ENCODE measurements at regions not wholly inside any gene's neighbourhood (a gene's known extent, or its start where the extent isn't known, plus 50 kb on each side); places are given as distances from the start of the nearest gene placed in this dataset.
"Not testable (repeated sequence)": the region's sequence is repeated elsewhere in the genome, so short reads cannot be mapped to it uniquely, and the experiment has no call there.

DNA sequence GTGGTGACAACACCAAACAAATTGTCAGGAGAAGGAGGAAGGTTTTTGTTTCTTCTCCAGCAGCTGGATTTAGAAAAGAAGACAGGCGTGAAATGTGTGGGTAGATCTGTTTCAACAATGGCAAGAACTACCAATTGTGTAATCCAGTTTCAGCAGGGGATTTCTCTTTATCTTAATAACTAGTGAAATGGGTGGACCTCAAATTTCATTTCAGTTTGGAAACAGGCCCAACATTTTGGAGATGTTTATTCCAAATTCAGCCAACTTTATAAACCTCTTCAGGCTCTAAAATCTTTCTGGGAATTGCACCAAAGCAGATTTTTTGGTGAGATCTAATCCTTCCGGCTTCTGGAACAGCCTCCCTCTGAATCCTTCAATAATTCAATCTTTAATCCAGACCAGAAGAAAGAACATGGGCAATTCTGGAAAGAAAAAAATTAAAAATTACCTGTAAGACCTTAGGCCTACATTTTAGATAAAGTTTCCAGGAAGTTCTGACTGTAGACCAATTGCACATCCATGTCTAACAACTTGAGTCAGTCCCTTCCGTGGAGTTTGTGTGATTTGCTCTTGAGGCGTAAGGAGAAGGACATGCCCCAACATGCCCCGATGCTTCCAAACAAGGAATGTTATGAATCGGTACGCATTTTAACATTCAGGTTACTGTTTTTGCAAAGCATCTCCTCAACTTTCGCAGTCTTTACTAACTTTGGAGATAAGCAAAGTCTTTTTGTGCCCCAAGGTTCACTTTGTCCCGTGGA lies 423.6 kb downstream of the IRX1 start:
- no peak for ATAC-seq
- no peaks in the 10 kb centered on the region for H3K27me3 Mint-ChIP-seq (ENCODE audit: low read depth)
- DNase-seq, result no peak
- no peaks in the 10 kb centered on the region for H3K4me1 Mint-ChIP-seq (ENCODE audit: low read depth)
- H3K4me3 Mint-ChIP-seq, result no peak overlapping the region
- no peaks in the 10 kb centered on the region for H3K36me3 Mint-ChIP-seq (ENCODE audit: low read depth)
- CTCF ChIA-PET, result no interaction called here
- POLR2A ChIA-PET, result no interaction called here
- H3K9me3 Mint-ChIP-seq (ENCODE audit: insufficient read depth), result peaks cover 17% of the 10 kb centered on the region
- no peak overlapping the region for H3K27ac Mint-ChIP-seq

- ChIA-PET CTCF (no interaction called here), POLR2A (no interaction called here)
- Mint-ChIP-seq H3K9me3 (ENCODE audit: insufficient read depth) (peaks cover 17% of the 10 kb centered on the region), H3K27ac (peak overlapping the region; percentile 20), H3K27me3 (ENCODE audit: low read depth) (no peaks in the 10 kb centered on the region), H3K36me3 (ENCODE audit: low read depth) (no peaks in the 10 kb centered on the region), H3K4me3 (no peak overlapping the region), H3K4me1 (ENCODE audit: low read depth) (no peaks in the 10 kb centered on the region)
- no peak for ATAC-seq
- no peak for DNase-seq
Measured at GRCh38 chr5:4019841-4020240, 424.2 kb downstream of the IRX1 start.

DNA sequence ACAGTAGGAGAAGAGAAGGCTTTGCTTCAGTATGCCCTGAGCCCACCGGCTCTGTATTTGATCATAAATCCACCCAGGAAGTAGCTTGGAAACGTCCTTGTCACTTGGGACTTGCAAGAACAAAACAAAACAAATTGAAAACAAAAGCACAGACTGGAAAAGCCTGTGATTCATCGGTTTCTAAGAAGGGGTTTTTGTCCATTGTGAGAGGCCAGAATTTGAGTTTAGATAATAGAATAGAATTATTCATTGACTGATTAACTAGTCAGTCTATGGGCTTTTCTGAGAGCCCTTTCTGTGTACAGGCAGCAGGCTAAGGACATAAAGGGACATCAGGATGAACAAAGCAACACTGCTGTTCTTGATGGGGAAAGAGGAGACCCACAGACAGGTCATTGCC lies 424.8 kb downstream of the IRX1 start:
- ATAC-seq (no peak), DNase-seq (no peak)
- Mint-ChIP-seq H3K9me3 (ENCODE audit: insufficient read depth) (peaks cover 19% of the 10 kb centered on the region), H3K36me3 (ENCODE audit: low read depth) (no peaks in the 10 kb centered on the region), H3K4me3 (no peak overlapping the region), H3K27me3 (ENCODE audit: low read depth) (no peaks in the 10 kb centered on the region), H3K27ac (no peak overlapping the region), H3K4me1 (ENCODE audit: low read depth) (no peaks in the 10 kb centered on the region)
- ChIA-PET CTCF (no interaction called here), POLR2A (no interaction called here)

DNA sequence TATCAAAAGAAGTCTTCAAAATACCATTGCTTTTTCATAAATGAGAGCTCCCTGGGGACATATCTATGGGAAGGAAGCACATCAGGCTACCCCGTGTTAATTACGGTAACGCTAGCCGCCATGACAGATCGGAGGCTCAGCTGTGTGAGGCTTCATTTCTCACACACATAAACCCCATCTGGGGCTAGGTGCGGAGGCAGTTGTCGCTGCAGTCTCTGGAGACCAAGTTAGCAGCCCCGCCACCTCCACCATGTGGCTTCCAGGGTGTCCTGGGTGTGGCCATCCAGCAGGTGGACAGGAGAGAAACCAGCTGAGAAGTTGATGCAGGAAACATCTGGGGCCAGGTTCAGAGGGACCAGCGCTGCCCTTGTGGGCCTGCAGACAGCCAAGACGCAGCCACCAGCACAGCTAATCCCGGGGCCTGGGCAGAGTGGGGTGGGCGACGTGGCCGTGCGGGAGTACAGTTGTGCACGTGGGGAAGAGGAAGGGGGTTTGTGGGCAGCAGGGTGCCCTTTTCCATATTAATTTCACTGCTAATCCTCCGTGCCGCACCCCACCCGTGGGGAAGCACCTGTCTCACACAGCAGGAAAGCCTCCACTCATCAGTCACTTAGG lies 426.5 kb downstream of the IRX1 start:
- ChIA-PET POLR2A (no interaction called here), CTCF (no interaction called here)
- H3K4me3 Mint-ChIP-seq, result no peak overlapping the region

DNA sequence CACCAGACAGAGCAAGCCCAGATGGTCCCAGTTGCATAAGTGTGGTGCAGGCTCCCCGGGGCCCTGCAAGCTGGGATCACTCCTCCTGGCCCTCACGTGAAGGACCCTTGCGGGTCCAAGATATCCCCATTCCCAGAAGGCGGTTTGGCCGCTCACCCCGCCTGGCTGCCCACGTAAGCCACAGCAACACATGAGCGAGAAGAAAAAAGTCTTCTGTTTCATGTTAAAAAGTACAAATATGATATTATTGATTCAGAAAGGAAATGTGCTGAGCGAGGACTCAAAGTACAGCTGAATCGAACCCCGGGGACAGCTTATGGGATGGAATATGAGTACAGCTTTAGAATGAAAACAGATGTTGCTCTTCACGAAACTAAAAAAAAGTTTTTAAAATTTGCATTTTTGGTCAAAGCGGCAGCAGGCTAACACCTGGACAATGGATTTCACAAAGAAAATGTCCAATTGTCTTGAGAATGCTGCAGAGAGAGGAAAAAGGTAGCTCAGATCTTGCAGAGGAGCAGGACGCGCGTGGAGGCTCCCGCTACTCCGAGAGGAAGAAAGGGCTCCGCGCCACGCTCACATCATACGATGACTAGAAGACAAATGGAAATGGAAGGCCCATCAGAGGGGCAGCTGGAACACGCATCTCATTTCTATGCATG lies 427.6 kb downstream of the IRX1 start:
- no peak for DNase-seq
- H3K9me3 Mint-ChIP-seq (ENCODE audit: insufficient read depth), result peaks cover 17% of the 10 kb centered on the region
- CTCF ChIA-PET, result no interaction called here

More for the DNA sequence above, 426.5 kb downstream of the IRX1 start:
- Mint-ChIP-seq H3K27me3 (ENCODE audit: low read depth) (no peaks in the 10 kb centered on the region), H3K9me3 (ENCODE audit: insufficient read depth) (peaks cover 17% of the 10 kb centered on the region), H3K27ac (no peak overlapping the region), H3K4me1 (ENCODE audit: low read depth) (no peaks in the 10 kb centered on the region), H3K36me3 (ENCODE audit: low read depth) (no peaks in the 10 kb centered on the region)
- DNase-seq, result no peak
- ATAC-seq, result no peak

DNA sequence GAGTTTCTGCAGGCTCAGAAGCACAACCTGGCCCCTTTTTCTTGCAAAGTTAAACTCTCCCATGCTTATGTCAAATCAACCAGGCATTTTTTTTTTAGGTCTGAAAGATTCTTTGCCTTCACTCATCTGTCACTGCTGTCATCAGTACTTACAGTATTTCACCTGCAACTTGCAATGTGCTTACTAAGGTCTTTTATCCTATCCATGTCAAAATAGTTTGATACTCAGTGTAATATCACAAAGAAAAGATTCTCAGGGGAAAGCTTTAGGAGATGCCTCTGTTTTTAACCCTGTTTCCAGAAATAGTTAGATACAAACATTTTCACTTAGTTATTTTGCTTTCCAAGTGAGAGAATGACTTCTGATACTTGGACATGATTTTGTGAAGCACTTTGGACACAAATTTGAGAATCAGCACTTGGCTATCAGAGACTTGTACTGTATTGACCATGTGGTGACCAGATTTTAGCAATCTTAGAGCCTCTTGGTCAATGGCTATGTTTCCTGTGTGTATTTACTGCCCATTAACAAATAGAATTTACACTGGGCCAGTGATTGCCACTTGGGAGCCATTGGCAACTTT lies 428.2 kb downstream of the IRX1 start:
- Mint-ChIP-seq H3K4me3 (no peak overlapping the region), H3K4me1 (ENCODE audit: low read depth) (no peaks in the 10 kb centered on the region), H3K27me3 (ENCODE audit: low read depth) (no peaks in the 10 kb centered on the region), H3K27ac (no peak overlapping the region), H3K9me3 (ENCODE audit: insufficient read depth) (peaks cover 17% of the 10 kb centered on the region), H3K36me3 (ENCODE audit: low read depth) (no peaks in the 10 kb centered on the region)
- ChIA-PET POLR2A (no interaction called here), CTCF (no interaction called here)
- no peak for ATAC-seq
- DNase-seq, result no peak

More for the DNA sequence above, 427.6 kb downstream of the IRX1 start:
- H3K27ac Mint-ChIP-seq, result no peak overlapping the region
- no peaks in the 10 kb centered on the region for H3K36me3 Mint-ChIP-seq (ENCODE audit: low read depth)
- POLR2A ChIA-PET, result no interaction called here
- no peaks in the 10 kb centered on the region for H3K27me3 Mint-ChIP-seq (ENCODE audit: low read depth)
- no peak overlapping the region for H3K4me3 Mint-ChIP-seq
- no peak for ATAC-seq
- no peaks in the 10 kb centered on the region for H3K4me1 Mint-ChIP-seq (ENCODE audit: low read depth)

DNA sequence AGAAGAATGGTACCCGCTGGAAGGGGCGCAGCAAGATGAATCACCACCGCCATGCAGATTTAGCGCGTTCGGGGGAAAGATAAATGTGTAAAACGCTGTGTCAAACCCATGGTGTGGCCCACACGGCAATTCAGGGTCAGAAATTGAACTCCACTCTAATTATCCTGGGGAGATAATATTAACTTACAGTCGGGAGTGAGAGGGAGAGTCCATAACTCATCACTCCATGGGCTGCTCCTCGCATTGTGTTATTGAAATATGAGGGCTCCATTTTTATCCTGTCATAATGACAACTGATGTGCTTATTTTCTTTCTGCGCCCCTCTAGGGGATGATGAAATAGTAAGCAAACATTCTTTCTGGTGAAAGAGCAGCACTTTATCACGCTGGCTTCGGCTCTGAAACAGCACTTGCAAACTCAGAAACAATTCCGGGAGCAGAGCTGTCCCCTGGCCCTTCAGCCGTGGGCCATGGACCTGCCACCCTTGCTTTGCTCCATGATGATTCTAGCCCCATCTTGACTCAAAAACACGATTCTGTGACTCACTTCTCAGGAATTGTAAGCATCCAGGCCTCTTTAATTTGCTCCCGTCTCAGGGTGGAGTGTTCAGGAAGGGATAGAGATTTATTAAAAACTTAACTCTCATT lies 431.6 kb downstream of the IRX1 start:
- Mint-ChIP-seq H3K4me1 (ENCODE audit: low read depth) (no peaks in the 10 kb centered on the region), H3K4me3 (no peak overlapping the region), H3K9me3 (ENCODE audit: insufficient read depth) (peaks cover 11% of the 10 kb centered on the region), H3K27me3 (ENCODE audit: low read depth) (no peaks in the 10 kb centered on the region), H3K27ac (no peak overlapping the region), H3K36me3 (ENCODE audit: low read depth) (no peaks in the 10 kb centered on the region)
- ChIA-PET POLR2A (no interaction called here), CTCF (no interaction called here)
- no peak for DNase-seq
- no peak for ATAC-seq

DNA sequence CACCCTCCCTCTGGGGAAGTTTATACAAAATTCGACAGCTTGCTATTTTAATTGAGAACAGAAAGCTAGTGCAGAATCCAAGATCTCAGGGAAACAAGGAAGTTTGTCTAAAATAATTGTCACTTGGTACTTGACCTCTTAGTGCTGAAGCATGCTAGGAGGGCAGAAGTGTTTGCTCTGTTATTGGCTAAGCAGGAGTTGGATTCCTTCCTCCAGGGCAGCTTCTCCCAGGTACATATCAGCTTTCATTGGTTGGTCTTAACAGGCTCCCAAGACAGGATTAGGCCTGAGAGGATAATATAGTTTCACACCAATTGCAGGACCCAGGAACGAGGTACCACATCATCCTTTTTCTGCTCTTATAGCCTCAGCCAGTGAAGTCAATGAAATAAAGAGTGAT lies 432.8 kb downstream of the IRX1 start:
- no peaks in the 10 kb centered on the region for H3K27me3 Mint-ChIP-seq (ENCODE audit: low read depth)
- no peaks in the 10 kb centered on the region for H3K36me3 Mint-ChIP-seq (ENCODE audit: low read depth)
- no peaks in the 10 kb centered on the region for H3K4me1 Mint-ChIP-seq (ENCODE audit: low read depth)
- DNase-seq, result no peak
- POLR2A ChIA-PET, result no interaction called here
- CTCF ChIA-PET, result no interaction called here
- ATAC-seq, result no peak
- no peak overlapping the region for H3K27ac Mint-ChIP-seq
- peaks cover 4% of the 10 kb centered on the region for H3K9me3 Mint-ChIP-seq (ENCODE audit: insufficient read depth)
- H3K4me3 Mint-ChIP-seq, result no peak overlapping the region

- DNase-seq; H3K4me3 Mint-ChIP-seq; H3K9me3 Mint-ChIP-seq (ENCODE audit: insufficient read depth); H3K27me3 Mint-ChIP-seq (ENCODE audit: low read depth); POLR2A ChIA-PET; H3K4me1 Mint-ChIP-seq (ENCODE audit: low read depth); H3K36me3 Mint-ChIP-seq (ENCODE audit: low read depth); CTCF ChIA-PET; H3K27ac Mint-ChIP-seq; ATAC-seq: not testable (repeated sequence)
Measured at GRCh38 chr5:4033546-4033945, 437.9 kb downstream of the IRX1 start.

DNA sequence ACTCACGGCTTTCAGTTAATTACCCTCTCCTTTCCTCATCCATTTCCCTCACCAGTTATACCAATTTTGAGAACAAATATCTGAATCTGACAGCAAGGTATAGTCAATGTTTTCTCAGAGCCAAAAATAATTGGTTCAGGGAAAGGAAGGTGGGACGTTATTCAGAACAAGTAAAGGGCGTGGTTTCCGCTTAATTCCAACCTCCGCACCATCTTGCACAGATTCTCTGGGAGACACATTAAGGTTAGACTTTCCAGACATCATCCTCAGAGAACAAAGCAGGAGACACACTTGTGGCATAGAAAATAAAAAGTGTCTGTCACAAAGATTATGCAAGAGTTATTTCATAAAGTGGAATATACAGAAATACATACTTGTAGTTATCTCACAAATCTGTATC lies 441.2 kb downstream of the IRX1 start:
- H3K27me3 Mint-ChIP-seq (ENCODE audit: low read depth), result no peaks in the 10 kb centered on the region
- peaks cover 6% of the 10 kb centered on the region for H3K9me3 Mint-ChIP-seq (ENCODE audit: insufficient read depth)
- no peak overlapping the region for H3K27ac Mint-ChIP-seq
- ChIA-PET POLR2A (no interaction called here), CTCF (no interaction called here)
- DNase-seq, result no peak
- no peaks in the 10 kb centered on the region for H3K4me1 Mint-ChIP-seq (ENCODE audit: low read depth)
- no peak for ATAC-seq
- H3K4me3 Mint-ChIP-seq, result no peak overlapping the region
- no peaks in the 10 kb centered on the region for H3K36me3 Mint-ChIP-seq (ENCODE audit: low read depth)

DNA sequence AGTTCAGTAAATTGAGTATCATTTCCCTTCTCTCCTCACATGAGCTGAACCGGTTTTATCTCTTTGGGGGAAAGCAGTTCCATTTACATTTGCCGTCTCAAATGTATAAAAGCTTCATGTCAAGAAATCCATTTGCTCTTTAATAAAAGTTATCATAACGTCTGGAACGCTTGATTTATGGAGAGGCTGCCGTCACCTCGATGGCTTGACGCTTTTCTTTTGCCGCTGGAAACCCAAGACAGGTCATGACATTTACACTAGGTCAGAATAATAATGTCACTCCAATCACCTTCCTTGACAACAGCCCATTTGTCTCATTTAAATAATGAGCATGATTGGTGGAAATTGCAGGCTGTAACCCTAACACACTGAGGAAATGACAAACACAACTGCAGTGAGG lies 443.4 kb downstream of the IRX1 start:
- CTCF ChIA-PET, result no interaction called here
- Mint-ChIP-seq H3K27me3 (ENCODE audit: low read depth) (no peaks in the 10 kb centered on the region), H3K36me3 (ENCODE audit: low read depth) (peaks cover 3% of the 10 kb centered on the region), H3K27ac (no peak overlapping the region), H3K4me3 (no peak overlapping the region), H3K9me3 (ENCODE audit: insufficient read depth) (peaks cover 13% of the 10 kb centered on the region), H3K4me1 (ENCODE audit: low read depth) (peaks cover 10% of the 10 kb centered on the region)
- DNase-seq, result no peak
- no peak for ATAC-seq
- POLR2A ChIA-PET, result no interaction called here

- Mint-ChIP-seq H3K27ac (peak overlapping the region; percentile 58), H3K36me3 (ENCODE audit: low read depth) (peaks cover 3% of the 10 kb centered on the region), H3K4me1 (ENCODE audit: low read depth) (peaks cover 10% of the 10 kb centered on the region), H3K27me3 (ENCODE audit: low read depth) (no peaks in the 10 kb centered on the region), H3K9me3 (ENCODE audit: insufficient read depth) (peaks cover 17% of the 10 kb centered on the region), H3K4me3 (no peak overlapping the region)
- CTCF ChIA-PET, result no interaction called here
- POLR2A ChIA-PET, result no interaction called here
- ATAC-seq (no peak), DNase-seq (peak; percentile 23)
Measured at GRCh38 chr5:4042311-4042710, 446.7 kb downstream of the IRX1 start.
